ENCODE measurements at regions not wholly inside any gene's neighbourhood (a gene's known extent, or its start where the extent isn't known, plus 50 kb on each side); places are given as distances from the start of the nearest gene placed in this dataset.

- Mint-ChIP-seq H3K27me3 (ENCODE audit: insufficient read depth) (no peaks in the 10 kb centered on the region), H3K36me3 (ENCODE audit: low read depth) (no peaks in the 10 kb centered on the region), H3K9me3 (no peaks in the 10 kb centered on the region), H3K27ac (no peak overlapping the region), H3K4me1 (peaks cover 15% of the 10 kb centered on the region), H3K4me3 (no peak overlapping the region)
- Histone ChIP-seq H3K27ac (ENCODE audit: low read depth, low read length) (no peak overlapping the region), H3K27me3 (ENCODE audit: control insufficient read depth, insufficient read depth, low read length, poor library complexity, severe bottlenecking) (no peaks in the 10 kb centered on the region), H3K4me1 (ENCODE audit: control insufficient read depth, insufficient read depth, low read length) (no peaks in the 10 kb centered on the region), H3K9me3 (ENCODE audit: control insufficient read depth, low read length) (no peaks in the 10 kb centered on the region), H3K4me3 (ENCODE audit: low read length) (no peak overlapping the region), H3K9ac (ENCODE audit: extremely low read depth, low read length, poor library complexity, severe bottlenecking) (no peak overlapping the region), H3K36me3 (ENCODE audit: control insufficient read depth, insufficient read depth, low read length) (no peaks in the 10 kb centered on the region)
- DNase-seq, result no peak
- TF ChIP-seq, protein P1, sequence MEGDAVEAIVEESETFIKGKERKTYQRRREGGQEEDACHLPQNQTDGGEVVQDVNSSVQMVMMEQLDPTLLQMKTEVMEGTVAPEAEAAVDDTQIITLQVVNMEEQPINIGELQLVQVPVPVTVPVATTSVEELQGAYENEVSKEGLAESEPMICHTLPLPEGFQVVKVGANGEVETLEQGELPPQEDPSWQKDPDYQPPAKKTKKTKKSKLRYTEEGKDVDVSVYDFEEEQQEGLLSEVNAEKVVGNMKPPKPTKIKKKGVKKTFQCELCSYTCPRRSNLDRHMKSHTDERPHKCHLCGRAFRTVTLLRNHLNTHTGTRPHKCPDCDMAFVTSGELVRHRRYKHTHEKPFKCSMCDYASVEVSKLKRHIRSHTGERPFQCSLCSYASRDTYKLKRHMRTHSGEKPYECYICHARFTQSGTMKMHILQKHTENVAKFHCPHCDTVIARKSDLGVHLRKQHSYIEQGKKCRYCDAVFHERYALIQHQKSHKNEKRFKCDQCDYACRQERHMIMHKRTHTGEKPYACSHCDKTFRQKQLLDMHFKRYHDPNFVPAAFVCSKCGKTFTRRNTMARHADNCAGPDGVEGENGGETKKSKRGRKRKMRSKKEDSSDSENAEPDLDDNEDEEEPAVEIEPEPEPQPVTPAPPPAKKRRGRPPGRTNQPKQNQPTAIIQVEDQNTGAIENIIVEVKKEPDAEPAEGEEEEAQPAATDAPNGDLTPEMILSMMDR (conservative IDR thresholded peaks at IDR 0.05), result peak; percentile 81
- 93% methylated on average over 3 of the region's 3 CpGs; no CpG with 5 or more reads in 1 of the 2 experiments for WGBS, 2 experiments (ENCODE audit: insufficient coverage in 1 of 2, insufficient read length in 1 of 2)
Measured at GRCh38 chr9:28648723-28649122, 1075.4 kb upstream of the C9orf72 start.

DNA sequence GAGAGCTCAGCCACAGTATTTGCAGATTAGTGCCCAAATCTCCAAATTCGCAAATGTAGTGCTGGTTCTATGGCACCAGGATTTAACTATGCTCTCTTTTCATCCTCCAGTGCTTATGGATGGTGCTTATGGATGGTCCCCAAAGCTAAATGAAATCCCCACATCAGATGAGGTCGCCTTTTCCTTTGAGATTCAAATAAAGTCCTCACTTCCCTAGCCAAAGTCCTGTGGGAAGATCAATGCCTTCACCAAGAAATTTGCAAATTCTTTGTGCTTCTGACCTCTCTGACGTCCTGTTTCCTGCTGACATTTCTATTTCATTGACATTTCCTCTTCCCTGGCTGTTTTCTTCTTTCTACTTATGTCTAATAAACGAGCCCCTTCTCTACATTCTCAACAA is 1077.0 kb upstream of the C9orf72 start:
- Mint-ChIP-seq H3K4me1 (peaks cover 15% of the 10 kb centered on the region), H3K27ac (no peak overlapping the region), H3K4me3 (no peak overlapping the region)

DNA sequence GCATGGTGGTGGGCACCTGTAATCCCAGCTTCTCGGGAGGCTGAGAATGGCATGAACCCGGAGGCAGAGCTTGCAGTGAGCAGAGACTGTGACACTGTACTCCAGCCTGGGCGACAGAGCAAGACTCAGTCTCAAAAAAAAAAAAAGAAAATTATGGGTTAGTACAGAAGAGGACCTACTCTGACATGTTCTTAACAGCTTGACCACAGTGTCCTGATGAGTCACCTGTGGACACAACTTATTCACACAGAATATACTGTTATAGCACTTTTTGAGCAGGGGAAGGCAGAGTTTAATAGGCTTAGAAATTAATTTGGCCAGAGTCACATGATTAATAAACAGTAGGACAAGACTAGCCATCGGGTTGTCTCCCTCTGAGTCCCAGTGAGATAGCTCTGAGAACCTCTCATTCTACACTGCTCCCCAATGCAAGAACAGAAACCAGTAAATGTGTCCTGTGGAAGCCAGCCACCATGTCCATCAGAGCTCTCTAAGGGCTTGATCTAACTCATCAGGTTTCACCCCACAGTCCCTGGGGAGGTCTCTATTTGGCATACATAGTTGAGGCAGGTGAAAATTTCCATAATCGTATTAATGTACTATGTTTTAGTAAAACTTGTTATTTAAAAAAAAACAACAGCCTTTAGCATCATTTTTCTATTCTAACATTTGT is 1077.9 kb upstream of the C9orf72 start:
- Mint-ChIP-seq H3K36me3 (ENCODE audit: low read depth) (no peaks in the 10 kb centered on the region), H3K4me3 (no peak overlapping the region), H3K9me3 (no peaks in the 10 kb centered on the region), H3K27me3 (ENCODE audit: insufficient read depth) (no peaks in the 10 kb centered on the region), H3K27ac (no peak overlapping the region), H3K4me1 (peaks cover 15% of the 10 kb centered on the region)
- H3K27ac ChIP-seq (ENCODE audit: low read depth, low read length), result no peak overlapping the region
- no peak overlapping the region for H3K4me3 ChIP-seq (ENCODE audit: low read length)
- H3K9ac ChIP-seq (ENCODE audit: extremely low read depth, low read length, poor library complexity, severe bottlenecking), result no peak overlapping the region
- no peaks in the 10 kb centered on the region for H3K9me3 ChIP-seq (ENCODE audit: control insufficient read depth, low read length)
- no peaks in the 10 kb centered on the region for H3K27me3 ChIP-seq (ENCODE audit: control insufficient read depth, insufficient read depth, low read length, poor library complexity, severe bottlenecking)
- H3K4me1 ChIP-seq (ENCODE audit: control insufficient read depth, insufficient read depth, low read length), result no peaks in the 10 kb centered on the region
- TF ChIP-seq, protein P1 (conservative IDR thresholded peaks at IDR 0.05), result no peak
- H3K36me3 ChIP-seq (ENCODE audit: control insufficient read depth, insufficient read depth, low read length), result no peaks in the 10 kb centered on the region
- WGBS, 2 experiments (ENCODE audit: insufficient coverage in 1 of 2, insufficient read length in 1 of 2), result 94 to 100% methylated on average over 4 to 5 of the region's 5 CpGs
- no peak for DNase-seq

More for the DNA sequence above, 1077.0 kb upstream of the C9orf72 start:
- no peak overlapping the region for H3K27ac ChIP-seq (ENCODE audit: low read depth, low read length)
- WGBS, 2 experiments (ENCODE audit: insufficient coverage in 1 of 2, insufficient read length in 1 of 2), result 41 to 47% methylated on average over 3 to 4 of the region's 4 CpGs
- no peak overlapping the region for H3K9ac ChIP-seq (ENCODE audit: extremely low read depth, low read length, poor library complexity, severe bottlenecking)
- H3K27me3 ChIP-seq (ENCODE audit: control insufficient read depth, insufficient read depth, low read length, poor library complexity, severe bottlenecking), result no peaks in the 10 kb centered on the region
- no peaks in the 10 kb centered on the region for H3K9me3 ChIP-seq (ENCODE audit: control insufficient read depth, low read length)
- Mint-ChIP-seq H3K27me3 (ENCODE audit: insufficient read depth) (no peaks in the 10 kb centered on the region), H3K36me3 (ENCODE audit: low read depth) (no peaks in the 10 kb centered on the region), H3K9me3 (no peaks in the 10 kb centered on the region)
- H3K4me3 ChIP-seq (ENCODE audit: low read length), result no peak overlapping the region
- H3K4me1 ChIP-seq (ENCODE audit: control insufficient read depth, insufficient read depth, low read length), result no peaks in the 10 kb centered on the region
- no peaks in the 10 kb centered on the region for H3K36me3 ChIP-seq (ENCODE audit: control insufficient read depth, insufficient read depth, low read length)
- TF ChIP-seq, protein P1 (conservative IDR thresholded peaks at IDR 0.05), result no peak
- no peak for DNase-seq
